HepG2 (cell line): ENCODE measurements at regions not wholly inside any gene's neighbourhood (a gene's known extent, or its start where the extent isn't known, plus 50 kb on each side); places are given as distances from the start of the nearest gene placed in this dataset.

Source experiments
- ATAC-seq: fragments of 200-7000 bp; cut with Tn5 transposase; 3 replicates; pipeline ENCODE4 v1.9.1; 2020; ENCODE audit warnings: mild to moderate bottlenecking, moderate library complexity
- BruUV-seq: library from RNA; stranded (reverse); fragments of 400-500 nt; replicated peaks from 2 replicates; lab custom pipeline; 2021; lab: Mats Ljungman, UMichigan
- CTCF ChIA-PET: fragments of 300-600 bp; formaldehyde crosslinking; extraction: SDS; loops from one replicate; lab custom pipeline; 2021; ENCODE audit warnings: low total read pairs, inconsistent platforms, low intra/inter-chr PET ratio; lab: Yijun Ruan, JAX
- POLR2A ChIA-PET: fragments of 350-600 bp; sonication (Branson Sonifier 250); formaldehyde crosslinking; loops from one replicate; lab custom pipeline; 2020; ENCODE audit warnings: antibody characterized with exemption, inconsistent platforms; lab: Yijun Ruan, JAX
- DNase-seq: peaks from one replicate; pipeline ENCODE4 v3.0.0-alpha.2; 2015; ENCODE audit warnings: low spot score
- FAIRE-seq: peaks from 3 replicates; lab custom pipeline; 2011; peaks lifted over from hg19 to GRCh38; lab: Jason Lieb, UNC
- H2AFZ ChIP-seq: one replicate; pipeline ENCODE4 v1.6.1; 2011; ENCODE audit warnings: low read length, inconsistent platforms
- H3K27ac ChIP-seq: fragments of 300-600 bp; 3 replicates; pipeline ENCODE4 v1.8.0; 2011; ENCODE audit warnings: mixed run types, mild to moderate bottlenecking, mixed read lengths, low read length, inconsistent platforms; ENCODE audit not compliant: insufficient read depth; ENCODE audit errors: extremely low read length
- H3K27me3 ChIP-seq, 2 experiments: fragments of 200-600 bp in 1 of 2; 2 replicates in 1 of 2; 3 replicates in 1 of 2; pipeline versions ENCODE4 v1.6.0 to v1.8.0; 2011; ENCODE audit warnings: low read length in 2 of 2, mild to moderate bottlenecking in 2 of 2, moderate library complexity in 2 of 2, inconsistent platforms in 1 of 2; ENCODE audit not compliant: insufficient read depth in 2 of 2, control insufficient read depth in 1 of 2
- H3K36me3 ChIP-seq, 2 experiments: fragments of 200-600 bp in 1 of 2; replicated peaks in 1 of 2; 2 replicates in 1 of 2; 3 replicates in 1 of 2; pipeline versions ENCODE4 v1.5.1 to v1.8.0; 2011; ENCODE audit warnings: low read length in 2 of 2, inconsistent platforms in 1 of 2; ENCODE audit not compliant: insufficient read depth in 2 of 2, control insufficient read depth in 1 of 2
- H3K4me1 ChIP-seq: 2 replicates; pipeline ENCODE4 v1.5.1; 2012; ENCODE audit warnings: low read length, inconsistent platforms; ENCODE audit not compliant: insufficient read depth
- H3K4me2 ChIP-seq: 2 replicates; pipeline ENCODE4 v1.6.0; 2011; ENCODE audit warnings: low read depth, low read length, inconsistent platforms
- H3K4me3 ChIP-seq, 3 experiments: fragments of 200-600 bp in 1 of 3; sonication (generic), shearing (Covaris generic) in 1 of 3; replicated peaks in 1 of 3; 2 replicates each; pipeline ENCODE4 v1.5.1; 2011 to 2016; ENCODE audit warnings: low read length in 3 of 3, inconsistent platforms in 2 of 3, low read depth in 2 of 3, mild to moderate bottlenecking in 2 of 3, control low read depth in 1 of 3, mixed read lengths in 1 of 3; ENCODE audit not compliant: insufficient read depth in 1 of 3
- H3K79me2 ChIP-seq: one replicate; pipeline ENCODE4 v1.6.1; 2011; ENCODE audit warnings: low read length, inconsistent platforms; ENCODE audit not compliant: insufficient read depth
- H3K9ac ChIP-seq: 2 replicates; pipeline ENCODE4 v1.6.0; 2011; ENCODE audit warnings: mild to moderate bottlenecking, low read depth, low read length, inconsistent platforms; ENCODE audit not compliant: insufficient read depth
- H3K9me3 ChIP-seq: 2 replicates; pipeline ENCODE4 v1.5.1; 2012; ENCODE audit warnings: mild to moderate bottlenecking, low read length
- H4K20me1 ChIP-seq: 2 replicates; pipeline ENCODE4 v1.6.0; 2011; ENCODE audit warnings: inconsistent platforms, mild to moderate bottlenecking, low read length, moderate library complexity; ENCODE audit not compliant: insufficient read depth
- MAFF ChIP-seq: IDR thresholded peaks from 2 replicates; pipeline ENCODE4 v1.6.1; 2011; ENCODE audit warnings: low read depth, low read length, improper control_type of control experiment
- MAFK ChIP-seq, 2 experiments: IDR thresholded peaks in 1 of 2; conservative IDR thresholded peaks in 1 of 2; 2 replicates each; pipeline ENCODE4 v1.6.1; 2011; ENCODE audit warnings: improper control_type of control experiment in 2 of 2, low read length in 2 of 2
- NCOA2 ChIP-seq: sonication (generic); formaldehyde crosslinking; IDR thresholded peaks from 2 replicates; pipeline ENCODE4 v1.8.0; 2022; ENCODE audit warnings: inconsistent platforms
- NFYC ChIP-seq: IDR thresholded peaks from 2 replicates; pipeline ENCODE4 v1.6.1; 2016; ENCODE audit warnings: missing genetic modification reagents, missing compliant biosample characterization
- TCF7 ChIP-seq: sonication (generic); IDR thresholded peaks from 2 replicates; pipeline ENCODE4 v1.6.1; 2016; ENCODE audit warnings: antibody characterized with exemption, low read depth
- ZNF616 ChIP-seq: sonication (generic); formaldehyde crosslinking; IDR thresholded peaks from 2 replicates; pipeline ENCODE4 v1.5.0; 2020; ENCODE audit warnings: low read depth, mild to moderate bottlenecking, missing genetic modification reagents
- WGBS: methylation state at CpG from one replicate; pipeline ENCODE4 v1.1.6; 2017; ENCODE audit warnings: low lambda C conversion rate; 5-methylcytosine and 5-hydroxymethylcytosine counted together
- in situ Hi-C: cut with HindIII; loops from 2 replicates; pipeline ENCODE4 v1.10.0; 2017; ENCODE audit warnings: low pct_unique_long_range_greater_than_20kb; ENCODE audit not compliant: extremely low pct_ligation_motif_present
- intact Hi-C: fragments of 100-400 bp; cut with micrococcal nuclease; formaldehyde crosslinking; loops from one replicate; pipeline ENCODE4 v1.10.0; 2022; ENCODE audit not compliant: unreplicated experiment

DNA sequence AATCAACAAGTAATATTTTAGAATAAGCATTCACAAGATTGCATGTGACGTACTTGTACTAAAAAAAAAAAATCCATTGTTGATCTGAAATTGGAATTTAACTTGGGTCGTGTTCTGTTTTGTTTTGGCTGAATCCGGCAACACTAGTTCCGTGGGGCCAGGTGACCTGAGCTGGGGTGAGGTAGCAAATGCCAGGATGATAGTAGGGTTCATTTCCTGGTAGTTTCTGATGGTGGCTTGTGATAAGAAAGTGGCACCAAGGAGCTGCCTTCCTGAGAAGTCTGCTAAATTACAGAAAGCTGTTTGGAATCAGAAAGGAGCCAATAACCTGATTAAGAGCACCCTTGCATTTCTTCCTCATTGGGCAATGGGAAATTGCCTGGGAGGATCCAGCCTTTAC, 126.4 kb upstream of the DLX2 start:
- H3K4me1 ChIP-seq = peaks cover 17% of the 10 kb centered on the region; the same call in 1 of the 2 replicates
- no peak overlapping the region for H3K9ac ChIP-seq
- no peak overlapping the region for H3K4me2 ChIP-seq
- no peak for DNase-seq
- H3K27ac ChIP-seq = no peak overlapping the region
- no peaks in the 10 kb centered on the region for H4K20me1 ChIP-seq
- H3K9me3 ChIP-seq = no peaks in the 10 kb centered on the region
- no peaks in the 10 kb centered on the region for H3K79me2 ChIP-seq
- intact Hi-C loops = no loop called here
- H2AFZ ChIP-seq = no peak overlapping the region
- WGBS = 53% methylated on average over 4 of the region's 4 CpGs
- no peak for FAIRE-seq
- H3K4me3 ChIP-seq = no peak overlapping the region
- peaks cover 3 to 49% of the 10 kb centered on the region in 2 experiments for H3K27me3 ChIP-seq
- no peaks in the 10 kb centered on the region for H3K36me3 ChIP-seq
- in situ Hi-C loops = no loop called here
- CTCF ChIA-PET = no interaction called here
- TF ChIP-seq NCOA2 (CRISPR knock-in tag) (no peak), TCF7 (no peak), NFYC (CRISPR knock-in tag) (no peak)
- no TSS peak for BruUV-seq
- POLR2A ChIA-PET = no interaction called here
- ATAC-seq = no peak

DNA sequence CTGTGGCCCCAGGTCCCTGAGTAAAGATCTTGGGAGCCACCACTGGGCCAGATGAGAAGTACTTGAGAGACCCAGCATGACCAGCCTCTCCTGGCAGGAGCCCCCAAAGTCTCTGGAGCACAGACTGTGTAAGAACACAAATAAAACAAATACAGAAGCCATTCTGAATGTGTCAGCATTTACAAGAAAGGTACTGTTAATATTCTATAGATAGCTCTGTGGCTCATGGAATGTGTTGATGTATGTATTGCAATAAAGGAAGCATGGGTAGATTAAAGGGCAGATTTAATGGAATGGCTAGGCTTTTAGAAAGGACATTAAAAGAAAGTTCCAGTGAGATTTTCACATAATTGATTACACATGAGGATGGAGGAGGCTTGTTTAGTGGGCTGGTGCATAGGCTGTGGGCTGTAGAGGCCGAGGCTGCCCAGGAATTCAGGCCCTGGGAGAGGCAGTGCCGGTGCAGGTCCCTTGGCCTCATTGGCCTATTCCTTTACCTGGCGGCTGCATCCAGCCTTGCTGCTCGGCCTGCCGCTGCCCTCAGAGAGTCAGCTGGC, 127.7 kb upstream of the DLX2 start:
- no peak overlapping the region for H3K4me3 ChIP-seq
- no peaks in the 10 kb centered on the region for H3K9me3 ChIP-seq
- no peaks in the 10 kb centered on the region for H3K79me2 ChIP-seq
- ATAC-seq (no peak), DNase-seq (no peak), FAIRE-seq (no peak)
- ChIA-PET POLR2A (no interaction called here), CTCF (no interaction called here)
- H3K9ac ChIP-seq = no peak overlapping the region
- no peak overlapping the region for H2AFZ ChIP-seq
- BruUV-seq = no TSS peak
- H3K27ac ChIP-seq = no peak overlapping the region
- H3K36me3 ChIP-seq = no peaks in the 10 kb centered on the region
- TF ChIP-seq MAFF (peak; percentile 39), MAFK (conservative IDR thresholded peaks at IDR 0.05 in 1 of 2, IDR thresholded peaks at IDR 0.05 in 1 of 2; ENCODE audit: low read length in 2 of 2) (peak; percentile 62 to 66; a peak in 3 of 4 replicates), ZNF616 (CRISPR knock-in tag) (no peak)
- intact Hi-C loops (no loop called here), in situ Hi-C loops (no loop called here)
- no peak overlapping the region for H3K4me2 ChIP-seq
- H4K20me1 ChIP-seq = no peaks in the 10 kb centered on the region
- 27% methylated on average over 5 of the region's 5 CpGs for WGBS
- H3K4me1 ChIP-seq = peaks cover 30% of the 10 kb centered on the region
- H3K27me3 ChIP-seq = peaks cover 6 to 62% of the 10 kb centered on the region in 2 experiments
